ENCODE measurements at regions not wholly inside any gene's neighbourhood (a gene's known extent, or its start where the extent isn't known, plus 50 kb on each side); places are given as distances from the start of the nearest gene placed in this dataset.

GRCh38 chr22:48044487-48045060 is 1282.1 kb downstream of the TBC1D22A start:
- intact Hi-C loops (cut with micrococcal nuclease; ENCODE audit: unreplicated experiment) (no loop called here), in situ Hi-C loops (cut with HindIII; ENCODE audit: extremely low pct_ligation_motif_present, low pct_unique_long_range_greater_than_20kb) (no loop called here)
- no peak overlapping the region for H2AFZ ChIP-seq (ENCODE audit: low read length)
- no peak overlapping the region for H3K9ac ChIP-seq (ENCODE audit: insufficient read depth, low read depth, low read length)
- H3K36me3 ChIP-seq (replicated peaks in 1 of 2; ENCODE audit: control insufficient read depth in 1 of 2, insufficient read depth in 2 of 2, low read length in 2 of 2), result no peaks in the 10 kb centered on the region
- WGBS (ENCODE audit: low lambda C conversion rate), result 17% methylated on average over 9 of the region's 9 CpGs
- ChIA-PET CTCF (ENCODE audit: low intra/inter-chr PET ratio, low total read pairs) (no interaction called here), POLR2A (no interaction called here)
- H4K20me1 ChIP-seq (ENCODE audit: insufficient read depth, low read length), result no peaks in the 10 kb centered on the region
- no peak for FAIRE-seq
- no peaks in the 10 kb centered on the region for H3K79me2 ChIP-seq (ENCODE audit: insufficient read depth, low read length)
- H3K27ac ChIP-seq (ENCODE audit: extremely low read length, insufficient read depth, low read length), result no peak overlapping the region
- no peaks in the 10 kb centered on the region for H3K9me3 ChIP-seq (ENCODE audit: low read length)
- TF ChIP-seq TBL1XR1 (IDR thresholded peaks at IDR 0.05; ENCODE audit: borderline replicate concordance, low read length, partially characterized antibody) (no peak), PRMT3 (CRISPR knock-in tag; IDR thresholded peaks at IDR 0.05; ENCODE audit: borderline replicate concordance, low read depth) (no peak), ZNF879 (CRISPR knock-in tag; IDR thresholded peaks at IDR 0.05) (no peak), ZNF282 (IDR thresholded peaks at IDR 0.05; ENCODE audit: partially characterized antibody) (no peak), ZSCAN25 (CRISPR knock-in tag; IDR thresholded peaks at IDR 0.05) (no peak), IKZF4 (CRISPR knock-in tag; IDR thresholded peaks at IDR 0.05; ENCODE audit: borderline replicate concordance, low read depth, not compliant biosample characterization) (no peak), KLF9 (CRISPR knock-in tag; IDR thresholded peaks at IDR 0.05; ENCODE audit: low read depth) (no peak), PHF20 (CRISPR knock-in tag; IDR thresholded peaks at IDR 0.05) (no peak), PRDM10 (CRISPR knock-in tag; IDR thresholded peaks at IDR 0.05; ENCODE audit: low read depth) (no peak), MEIS1 (CRISPR knock-in tag; IDR thresholded peaks at IDR 0.05; ENCODE audit: borderline replicate concordance) (no peak), NFIC (IDR thresholded peaks at IDR 0.05; ENCODE audit: low read length) (no peak)
- no peak for DNase-seq (ENCODE audit: low spot score)
- no peak for ATAC-seq
- no peak overlapping the region for H3K4me2 ChIP-seq (ENCODE audit: low read depth, low read length)
- H3K4me3 ChIP-seq (replicated peaks in 1 of 3; ENCODE audit: insufficient read depth in 1 of 3, low read depth in 2 of 3, low read length in 3 of 3), result no peak overlapping the region
- no peaks in the 10 kb centered on the region for H3K4me1 ChIP-seq (ENCODE audit: insufficient read depth, low read length)
- peaks cover 2 to 21% of the 10 kb centered on the region in 2 experiments; a peak in 4 of 5 replicates for H3K27me3 ChIP-seq (ENCODE audit: control insufficient read depth in 1 of 2, insufficient read depth in 2 of 2, low read length in 2 of 2)
- BruUV-seq (replicated peaks), result no TSS peak

All from HepG2 (cell line).